ENCODE measurements at regions not wholly inside any gene's neighbourhood (a gene's known extent, or its start where the extent isn't known, plus 50 kb on each side); places are given as distances from the start of the nearest gene placed in this dataset.

- no peak for DNase-seq
Observed at GRCh38 chr5:124089578-124089977, 577.6 kb downstream of the CSNK1G3 start.

- no peak for DNase-seq
Observed at GRCh38 chr5:124088289-124089032, 576.5 kb downstream of the CSNK1G3 start.

GRCh38 chr5:124087752-124088151 is 575.8 kb downstream of the CSNK1G3 start:
- DNase-seq: no peak

- DNase-seq: no peak
Observed at GRCh38 chr5:124080256-124080655, 568.3 kb downstream of the CSNK1G3 start.

GRCh38 chr5:124079062-124079461 is 567.1 kb downstream of the CSNK1G3 start:
- DNase-seq: no peak

GRCh38 chr5:124074500-124074899 is 562.5 kb downstream of the CSNK1G3 start:
- no peak for DNase-seq

- DNase-seq: no peak
Observed at GRCh38 chr5:124072570-124072969, 560.6 kb downstream of the CSNK1G3 start.

GRCh38 chr5:124071039-124071438 is 559.1 kb downstream of the CSNK1G3 start:
- no peak for DNase-seq

GRCh38 chr5:124065508-124065907 is 553.5 kb downstream of the CSNK1G3 start:
- no peak for DNase-seq

- no peak for DNase-seq
Observed at GRCh38 chr5:124064956-124065355, 553.0 kb downstream of the CSNK1G3 start.

GRCh38 chr5:124061663-124062062 is 549.7 kb downstream of the CSNK1G3 start:
- DNase-seq: peak; percentile 96

GRCh38 chr5:124061068-124061430 is 549.1 kb downstream of the CSNK1G3 start:
- no peak for DNase-seq

- peak; percentile 16 for DNase-seq
Observed at GRCh38 chr5:124060413-124061067, 548.6 kb downstream of the CSNK1G3 start.

- no peak for DNase-seq
Observed at GRCh38 chr5:124060011-124060410, 548.0 kb downstream of the CSNK1G3 start.

GRCh38 chr5:124059200-124059599 is 547.2 kb downstream of the CSNK1G3 start:
- no peak for DNase-seq

GRCh38 chr5:124057724-124058231 is 545.8 kb downstream of the CSNK1G3 start:
- peak; percentile 6 for DNase-seq

GRCh38 chr5:124056991-124057723 is 545.2 kb downstream of the CSNK1G3 start:
- peak; percentile 80 for DNase-seq

- DNase-seq: no peak
Observed at GRCh38 chr5:124056326-124056990, 544.5 kb downstream of the CSNK1G3 start.

GRCh38 chr5:124055751-124056150 is 543.8 kb downstream of the CSNK1G3 start:
- no peak for DNase-seq

GRCh38 chr5:124054564-124054963 is 542.6 kb downstream of the CSNK1G3 start:
- no peak for DNase-seq

- DNase-seq: no peak
Observed at GRCh38 chr5:124053340-124053739, 541.4 kb downstream of the CSNK1G3 start.

- DNase-seq: no peak
Observed at GRCh38 chr5:124052201-124052600, 540.2 kb downstream of the CSNK1G3 start.

- no peak for DNase-seq
Observed at GRCh38 chr5:124050120-124050770, 538.3 kb downstream of the CSNK1G3 start.

Data from NCI-H2081 treated with DMSO at 0.1 percent for 48 hours (cell line).